NB4 (cell line): ENCODE measurements at regions not wholly inside any gene's neighbourhood (a gene's known extent, or its start where the extent isn't known, plus 50 kb on each side); places are given as distances from the start of the nearest gene placed in this dataset.
"Not testable (repeated sequence)": the region's sequence is repeated elsewhere in the genome, so short reads cannot be mapped to it uniquely, and the experiment has no call there.

ENCODE experiments used
- TF ChIP-seq, protein P1 (sequence below): IDR thresholded peaks from one replicate; pipeline ENCODE4 v1.5.1; 2012; ENCODE audit warnings: low read depth, low read length
- TF ChIP-seq, protein P2 (sequence below): IDR thresholded peaks from 2 replicates; pipeline ENCODE4 v1.6.1; 2011; ENCODE audit warnings: low read depth, low read length

DNA sequence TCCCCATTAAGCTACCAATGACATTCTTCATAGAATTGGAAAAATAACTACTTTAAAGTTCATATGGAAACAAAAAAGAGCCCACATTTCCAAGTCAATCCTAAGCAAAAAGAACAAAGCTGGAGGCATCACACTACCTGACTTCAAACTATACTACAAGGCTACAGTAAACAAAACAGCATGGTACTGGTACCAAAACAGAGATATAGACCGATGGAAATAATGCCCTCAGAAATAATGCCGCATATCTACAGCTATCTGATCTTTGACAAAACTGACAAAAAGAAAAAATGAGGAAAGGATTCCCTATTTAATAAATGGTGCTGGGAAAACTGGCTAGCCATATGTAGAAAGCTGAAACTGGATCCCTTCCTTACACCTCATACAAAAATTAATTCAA lies 1520.7 kb upstream of the TPTE start:
- TF ChIP-seq, protein P1, sequence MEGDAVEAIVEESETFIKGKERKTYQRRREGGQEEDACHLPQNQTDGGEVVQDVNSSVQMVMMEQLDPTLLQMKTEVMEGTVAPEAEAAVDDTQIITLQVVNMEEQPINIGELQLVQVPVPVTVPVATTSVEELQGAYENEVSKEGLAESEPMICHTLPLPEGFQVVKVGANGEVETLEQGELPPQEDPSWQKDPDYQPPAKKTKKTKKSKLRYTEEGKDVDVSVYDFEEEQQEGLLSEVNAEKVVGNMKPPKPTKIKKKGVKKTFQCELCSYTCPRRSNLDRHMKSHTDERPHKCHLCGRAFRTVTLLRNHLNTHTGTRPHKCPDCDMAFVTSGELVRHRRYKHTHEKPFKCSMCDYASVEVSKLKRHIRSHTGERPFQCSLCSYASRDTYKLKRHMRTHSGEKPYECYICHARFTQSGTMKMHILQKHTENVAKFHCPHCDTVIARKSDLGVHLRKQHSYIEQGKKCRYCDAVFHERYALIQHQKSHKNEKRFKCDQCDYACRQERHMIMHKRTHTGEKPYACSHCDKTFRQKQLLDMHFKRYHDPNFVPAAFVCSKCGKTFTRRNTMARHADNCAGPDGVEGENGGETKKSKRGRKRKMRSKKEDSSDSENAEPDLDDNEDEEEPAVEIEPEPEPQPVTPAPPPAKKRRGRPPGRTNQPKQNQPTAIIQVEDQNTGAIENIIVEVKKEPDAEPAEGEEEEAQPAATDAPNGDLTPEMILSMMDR, result not testable (repeated sequence)
- TF ChIP-seq, protein P2, sequence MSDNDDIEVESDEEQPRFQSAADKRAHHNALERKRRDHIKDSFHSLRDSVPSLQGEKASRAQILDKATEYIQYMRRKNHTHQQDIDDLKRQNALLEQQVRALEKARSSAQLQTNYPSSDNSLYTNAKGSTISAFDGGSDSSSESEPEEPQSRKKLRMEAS, result not testable (repeated sequence)
